GM18519 (cell line): ENCODE measurements at regions not wholly inside any gene's neighbourhood (a gene's known extent, or its start where the extent isn't known, plus 50 kb on each side); places are given as distances from the start of the nearest gene placed in this dataset.
"Not testable (repeated sequence)": the region's sequence is repeated elsewhere in the genome, so short reads cannot be mapped to it uniquely, and the experiment has no call there.

Experiments used
- ATAC-seq: cut with Tn5 transposase; IDR thresholded peaks from one replicate; pipeline ENCODE4 v1.9.1; 2021; ENCODE audit warnings: mild to moderate bottlenecking, moderate library complexity; ENCODE audit not compliant: unreplicated experiment, low FRiP score

GRCh38 chr2:212914392-212914791 lies 237.0 kb downstream of the IKZF2 start:
- no peak for ATAC-seq

- ATAC-seq, result no peak
These were observed 237.6 kb downstream of the IKZF2 start for GRCh38 chr2:212913640-212914306.

- ATAC-seq, result no peak
These were observed 238.8 kb downstream of the IKZF2 start for GRCh38 chr2:212912445-212913103.

GRCh38 chr2:212911011-212911410 lies 240.4 kb downstream of the IKZF2 start:
- ATAC-seq, result no peak

- ATAC-seq, result no peak
These were observed 242.6 kb downstream of the IKZF2 start for GRCh38 chr2:212908682-212909435.

GRCh38 chr2:212908031-212908430 lies 243.4 kb downstream of the IKZF2 start:
- no peak for ATAC-seq

GRCh38 chr2:212906620-212907019 lies 244.8 kb downstream of the IKZF2 start:
- no peak for ATAC-seq

- no peak for ATAC-seq
These were observed 245.7 kb downstream of the IKZF2 start for GRCh38 chr2:212905640-212906201.

GRCh38 chr2:212904646-212905045 lies 246.8 kb downstream of the IKZF2 start:
- ATAC-seq, result no peak

GRCh38 chr2:212903413-212903812 lies 248.0 kb downstream of the IKZF2 start:
- no peak for ATAC-seq

GRCh38 chr2:212902421-212902820 lies 249.0 kb downstream of the IKZF2 start:
- ATAC-seq, result no peak

GRCh38 chr2:212901604-212902275 lies 249.7 kb downstream of the IKZF2 start:
- no peak for ATAC-seq

GRCh38 chr2:212900715-212901114 lies 250.7 kb downstream of the IKZF2 start:
- no peak for ATAC-seq

- ATAC-seq, result no peak
These were observed 253.4 kb downstream of the IKZF2 start for GRCh38 chr2:212898011-212898410.

GRCh38 chr2:212897296-212897695 lies 254.1 kb downstream of the IKZF2 start:
- ATAC-seq, result no peak

GRCh38 chr2:212894026-212894425 lies 257.4 kb downstream of the IKZF2 start:
- no peak for ATAC-seq

GRCh38 chr2:212893216-212893615 lies 258.2 kb downstream of the IKZF2 start:
- no peak for ATAC-seq

GRCh38 chr2:212892193-212892592 lies 259.2 kb downstream of the IKZF2 start:
- ATAC-seq, result no peak

GRCh38 chr2:212891580-212891979 lies 259.8 kb downstream of the IKZF2 start:
- ATAC-seq, result no peak

- ATAC-seq, result no peak
These were observed 268.8 kb downstream of the IKZF2 start for GRCh38 chr2:212882626-212883025.

- not testable (repeated sequence) for ATAC-seq
These were observed 274.9 kb downstream of the IKZF2 start for GRCh38 chr2:212876556-212876955.
